Kidney capillary endothelial cell (primary cell): ENCODE measurements at regions not wholly inside any gene's neighbourhood (a gene's known extent, or its start where the extent isn't known, plus 50 kb on each side); places are given as distances from the start of the nearest gene placed in this dataset.
"Not testable (repeated sequence)": the region's sequence is repeated elsewhere in the genome, so short reads cannot be mapped to it uniquely, and the experiment has no call there.

Experiments used
- DNase-seq: peaks from one replicate; pipeline ENCODE4 v3.0.0-alpha.2; 2018; ENCODE audit warnings: low spot score

DNA sequence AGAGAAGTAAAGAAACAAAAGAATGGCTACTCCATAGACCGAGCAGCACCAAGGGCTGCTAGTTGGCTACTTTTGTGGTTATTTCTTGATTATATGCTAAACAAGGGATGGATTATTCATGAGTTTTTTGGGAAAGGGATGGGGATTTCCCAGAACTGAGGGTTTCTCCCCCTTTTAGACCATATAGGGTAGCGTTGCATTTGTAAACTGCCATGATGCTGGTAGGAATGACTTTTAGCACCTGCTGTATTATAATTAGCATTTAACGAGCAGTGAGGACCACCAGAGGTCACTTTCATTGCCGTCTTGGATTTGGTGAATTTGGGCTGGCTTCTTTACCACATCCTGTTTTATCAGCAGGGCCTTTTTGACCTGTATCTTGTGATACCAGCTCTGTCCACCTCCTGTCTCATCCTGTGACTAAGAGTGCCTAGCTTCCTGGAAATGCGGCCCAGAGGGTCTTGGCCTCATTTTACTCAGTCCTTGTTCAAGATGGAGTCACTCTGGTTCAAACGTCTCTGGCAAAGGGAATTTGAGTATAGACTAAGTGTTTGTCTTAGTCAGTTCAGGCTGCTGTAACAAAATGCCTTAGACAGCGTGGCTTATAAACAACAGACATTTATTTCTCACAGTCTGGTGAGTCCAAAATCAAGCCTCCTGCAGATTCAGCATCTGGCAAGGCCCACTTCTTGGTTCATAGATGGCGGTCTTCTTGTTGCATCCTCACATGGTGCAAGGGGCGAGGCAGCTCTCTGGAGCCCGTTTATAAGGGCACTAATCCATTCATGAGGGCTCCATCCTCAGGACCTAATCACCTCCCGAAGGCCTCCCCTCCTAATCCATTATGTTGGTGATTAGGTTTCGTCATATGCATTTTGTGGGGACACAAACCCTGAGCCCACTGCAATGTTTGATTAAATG is 348.3 kb upstream of the SFSWAP start:
- no peak for DNase-seq

DNA sequence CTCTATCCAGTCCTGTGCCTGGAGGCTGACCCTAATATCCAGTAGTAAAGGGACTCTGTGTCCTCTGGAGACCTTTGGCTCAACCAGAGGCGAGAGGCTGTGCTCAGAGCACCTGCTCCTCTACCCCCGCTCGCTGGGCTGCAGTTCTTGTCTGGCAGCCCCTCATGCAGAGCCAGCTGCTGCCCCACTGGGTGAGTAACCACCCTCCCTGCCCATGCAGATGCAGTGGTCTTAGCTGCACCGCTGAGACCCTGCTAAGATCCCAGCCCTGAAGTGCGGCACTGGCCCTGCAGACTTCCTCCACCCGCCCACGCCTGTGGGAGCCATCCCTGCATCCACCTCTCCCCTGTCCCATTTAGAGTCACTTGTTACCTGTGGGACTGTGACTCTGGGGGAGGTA is 347.5 kb upstream of the SFSWAP start:
- no peak for DNase-seq

DNA sequence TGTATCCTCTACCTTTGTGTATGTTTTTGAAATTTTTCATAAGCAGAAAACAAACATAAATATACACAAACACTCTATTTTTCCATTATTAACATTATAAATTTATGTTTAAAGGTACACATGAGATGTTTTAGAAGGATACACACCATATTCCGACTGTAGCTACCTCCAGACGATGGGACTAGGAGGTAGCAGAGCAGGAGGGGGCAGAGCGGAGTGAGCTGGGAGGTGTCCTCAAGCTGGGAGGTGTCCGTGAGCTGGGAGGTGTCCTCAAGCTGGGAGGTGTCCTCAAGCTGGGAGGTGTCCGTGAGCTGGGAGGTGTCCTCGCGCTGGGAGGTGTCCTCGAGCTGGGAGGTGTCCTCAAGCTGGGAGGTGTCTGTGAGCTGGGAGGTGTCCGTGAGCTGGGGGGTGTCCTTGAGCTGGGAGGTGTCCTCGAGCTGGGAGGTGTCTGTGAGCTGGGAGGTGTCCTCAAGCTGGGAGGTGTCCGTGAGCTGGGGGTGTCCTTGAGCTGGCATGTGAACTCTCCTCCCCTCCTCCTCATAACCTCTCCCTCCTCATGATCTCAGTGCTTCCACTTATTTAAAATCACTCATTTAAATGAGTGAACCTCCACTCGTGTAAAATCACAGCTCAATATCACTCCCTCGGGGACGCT is 346.9 kb upstream of the SFSWAP start:
- no peak for DNase-seq

DNA sequence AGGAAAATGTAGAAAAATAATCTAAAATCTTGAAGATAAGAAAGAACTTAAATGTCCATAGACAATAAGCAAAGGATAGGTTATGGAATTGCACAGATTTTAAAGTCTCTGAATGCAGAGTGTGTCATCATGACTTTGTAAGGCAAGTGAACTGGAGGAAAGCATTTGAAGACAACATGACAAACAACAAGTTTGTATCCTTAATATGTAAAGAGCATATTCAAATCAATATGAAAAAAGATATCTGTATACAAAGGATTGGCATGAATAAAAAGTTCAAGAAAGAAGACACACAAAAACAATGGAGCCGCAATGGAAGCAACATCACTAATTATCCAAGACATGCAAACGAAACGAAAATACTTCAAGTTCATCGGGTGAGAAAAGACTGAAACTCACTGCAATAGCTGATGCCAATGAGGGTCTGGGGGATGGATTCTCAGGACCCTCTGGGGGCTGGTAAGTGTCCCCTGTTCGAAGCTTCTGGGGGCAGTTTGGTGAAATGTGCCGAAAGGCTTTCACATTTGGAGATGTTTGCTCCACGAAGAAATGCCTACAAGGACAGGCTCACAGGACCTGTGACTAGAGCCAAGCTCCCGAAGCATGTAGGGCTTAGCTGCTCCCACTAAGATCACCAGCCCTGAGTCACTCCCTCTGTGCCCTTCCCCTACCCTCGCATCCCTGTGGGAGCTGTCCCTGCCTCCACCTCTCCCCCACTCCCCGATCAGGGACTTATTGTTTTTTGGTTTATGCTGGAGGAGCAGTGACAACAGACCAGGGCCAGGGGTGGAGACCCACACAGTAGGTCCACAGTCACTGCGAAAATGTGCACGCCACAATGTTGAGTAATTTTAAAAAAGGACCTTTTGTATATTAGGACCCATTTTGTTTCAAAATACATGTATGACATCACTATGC is 345.7 kb upstream of the SFSWAP start:
- DNase-seq = no peak

DNA sequence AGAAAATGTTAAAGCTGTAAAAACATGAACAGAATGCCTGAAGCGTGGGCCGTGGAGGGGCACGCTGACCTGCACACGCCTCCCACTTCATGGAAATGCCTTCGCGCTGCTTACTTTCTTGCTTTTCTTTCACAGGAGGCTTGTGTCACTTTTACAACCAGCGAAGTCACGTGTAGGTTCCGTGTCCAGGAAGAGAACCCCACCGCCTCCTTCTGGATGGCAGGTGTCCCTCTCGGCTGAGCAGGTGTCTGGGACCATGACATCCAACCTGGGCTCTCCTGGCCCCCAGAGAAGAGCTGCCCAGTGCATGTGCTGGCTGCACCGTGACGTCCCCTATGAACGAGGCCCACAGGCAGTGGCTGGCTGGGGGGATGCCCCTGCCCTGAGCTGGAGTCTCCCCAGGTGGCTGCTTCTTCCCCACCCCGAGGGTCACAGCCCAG is 345.0 kb upstream of the SFSWAP start:
- no peak for DNase-seq

DNA sequence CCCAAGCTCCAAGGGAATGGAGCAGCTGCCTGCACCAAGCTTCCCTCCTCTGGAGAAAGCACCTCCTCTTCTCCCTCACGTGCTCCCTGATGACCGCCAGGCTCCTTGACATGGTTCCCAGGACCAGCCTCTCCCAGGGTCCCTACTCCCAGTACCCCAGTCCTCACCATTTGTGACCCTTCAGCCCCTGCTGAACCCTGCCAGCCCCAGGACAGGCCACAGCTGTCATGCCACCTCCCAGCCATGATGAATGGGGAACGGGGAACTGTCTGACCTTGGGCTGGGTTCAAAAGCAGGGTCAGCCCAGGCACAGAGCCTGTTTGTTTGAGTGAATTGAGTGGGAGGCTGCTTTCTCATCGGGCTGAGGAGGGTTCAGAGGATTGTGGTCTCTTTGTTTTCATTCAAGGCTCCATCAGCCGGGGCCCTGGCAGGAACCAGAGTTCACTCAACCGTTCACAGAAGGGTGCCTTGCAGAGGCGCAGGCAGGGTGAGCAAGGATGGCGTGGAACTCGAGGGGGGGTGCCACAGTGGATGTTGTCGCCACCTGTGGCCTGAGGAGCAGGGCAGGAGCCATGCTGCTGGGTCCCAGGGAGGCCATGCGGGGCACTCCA is 344.5 kb upstream of the SFSWAP start:
- no peak for DNase-seq

DNA sequence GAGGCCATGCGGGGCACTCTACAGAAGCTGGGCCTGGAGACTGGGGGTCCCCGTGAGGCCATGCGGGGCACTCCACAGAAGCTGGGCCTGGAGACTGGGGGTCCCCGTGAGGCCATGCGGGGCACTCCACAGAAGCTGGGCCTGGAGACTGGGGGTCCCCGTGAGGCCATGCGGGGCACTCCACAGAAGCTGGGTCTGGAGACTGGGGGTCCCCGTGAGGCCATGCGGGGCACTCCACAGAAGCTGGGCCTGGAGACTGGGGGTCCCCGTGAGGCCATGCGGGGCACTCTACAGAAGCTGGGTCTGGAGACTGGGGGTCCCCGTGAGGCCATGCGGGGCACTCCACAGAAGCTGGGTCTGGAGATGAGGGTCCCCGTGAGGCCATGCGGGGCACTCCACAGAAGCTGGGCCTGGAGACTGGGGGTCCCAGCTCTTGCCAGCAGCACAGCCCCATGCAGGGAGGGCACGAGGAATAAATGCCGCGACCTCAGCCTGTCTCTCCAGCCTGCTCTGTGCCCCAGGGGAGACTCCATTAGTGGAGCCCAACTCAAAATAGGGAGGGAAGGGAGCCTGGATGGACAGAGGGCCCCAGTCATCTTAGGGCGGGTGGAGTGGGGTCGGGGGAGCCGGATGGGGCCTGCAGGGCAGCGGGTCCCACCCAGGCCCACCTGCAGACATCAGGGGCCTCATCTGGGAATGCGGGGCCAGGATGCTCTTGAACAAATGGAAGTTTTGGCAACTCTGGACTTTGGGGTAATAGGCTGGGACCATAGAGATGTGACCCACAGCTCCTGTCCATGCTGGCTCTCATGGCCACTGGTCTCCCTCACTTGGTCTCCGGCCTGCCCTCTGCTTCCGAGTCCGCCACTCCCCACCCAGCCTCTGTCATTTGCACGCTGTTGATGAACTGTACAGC is 343.6 kb upstream of the SFSWAP start:
- not testable (repeated sequence) for DNase-seq

DNA sequence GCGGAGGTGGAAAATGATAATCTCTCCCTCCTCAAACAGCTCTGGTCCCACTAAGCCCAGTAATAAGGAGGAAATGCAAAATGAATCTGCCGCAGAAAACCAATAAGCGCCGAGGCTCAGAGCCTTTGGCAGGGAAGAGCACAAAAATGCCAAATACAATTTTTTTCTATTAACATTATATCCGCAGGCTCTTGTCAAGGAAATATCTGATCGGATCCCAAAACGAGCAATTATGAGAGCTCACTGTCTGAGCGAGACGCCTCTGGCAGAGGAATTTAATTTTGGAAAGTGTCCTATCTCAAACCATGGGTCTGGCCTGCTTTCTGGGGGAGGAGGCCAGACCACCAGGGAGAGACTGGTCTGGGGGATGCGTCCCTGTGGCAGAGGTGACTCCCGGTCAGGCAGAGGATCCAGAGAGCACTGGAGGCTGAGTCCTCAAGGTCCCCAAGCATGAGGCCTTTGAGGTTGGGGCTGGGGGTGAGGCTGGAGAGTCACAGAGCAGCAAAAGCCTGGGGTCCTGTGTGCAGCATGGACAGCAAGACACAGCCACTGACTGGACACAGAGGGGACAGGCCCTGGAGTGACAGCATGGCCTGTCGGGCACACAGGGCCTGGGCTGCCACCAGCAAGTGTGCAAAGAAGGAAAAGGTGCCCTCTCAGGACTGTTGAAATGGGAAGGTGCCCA is 342.8 kb upstream of the SFSWAP start:
- DNase-seq = no peak

DNA sequence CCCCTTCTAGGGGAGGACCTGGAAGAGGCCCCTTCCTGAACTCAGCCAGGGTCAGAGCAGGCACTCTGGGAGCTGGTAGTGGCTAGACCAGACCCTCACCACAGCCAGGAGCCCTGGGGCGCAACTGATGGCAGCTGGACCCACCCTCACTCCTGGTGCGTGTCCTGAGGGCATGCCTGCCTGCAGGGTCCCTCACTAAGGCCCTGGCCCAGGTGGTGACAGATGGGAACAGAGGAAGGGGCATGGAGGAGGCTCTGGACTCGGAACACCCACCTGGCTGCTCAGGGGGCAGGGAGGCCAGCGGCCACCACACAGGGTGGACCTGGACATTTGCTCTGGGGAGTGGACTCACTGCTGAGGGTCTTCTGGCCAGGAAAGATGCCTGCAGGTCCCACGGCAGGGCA is 342.2 kb upstream of the SFSWAP start:
- no peak for DNase-seq

DNA sequence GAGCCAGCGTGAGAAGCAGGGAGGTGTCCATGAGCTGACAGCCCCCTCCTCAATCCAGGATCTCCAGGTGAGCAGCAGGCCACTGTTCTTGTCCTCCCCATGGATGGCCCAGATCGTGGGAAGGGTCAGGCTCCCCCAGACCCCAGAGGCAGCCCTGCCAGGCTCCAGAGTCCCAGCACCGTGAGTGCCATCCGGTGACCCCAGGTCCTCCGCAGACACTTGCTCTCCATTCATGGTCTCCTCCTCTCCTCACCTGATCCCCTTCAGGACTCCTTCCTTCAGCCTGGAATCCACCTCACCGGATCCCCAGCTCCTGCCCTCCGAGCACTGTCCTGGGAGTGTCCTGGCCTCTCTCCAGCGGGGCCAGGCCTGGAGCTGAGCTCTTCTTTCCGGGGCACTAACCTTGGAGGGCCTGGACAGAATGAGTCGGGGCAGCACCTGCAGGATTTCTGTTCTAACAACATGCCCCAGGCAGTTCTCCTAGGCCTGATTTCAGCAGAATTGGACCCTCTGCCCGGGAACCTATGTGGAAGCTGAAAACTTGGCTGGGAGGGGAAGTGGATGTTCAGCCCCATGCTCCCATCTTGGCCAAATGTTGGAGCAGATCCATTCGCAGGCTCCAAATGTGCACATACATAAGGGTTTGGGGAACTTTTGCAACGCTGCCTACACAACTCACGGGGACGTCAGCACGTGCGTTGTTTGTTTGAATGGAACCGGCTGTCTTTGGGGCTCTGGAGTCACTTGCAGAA is 341.6 kb upstream of the SFSWAP start:
- DNase-seq = no peak

DNA sequence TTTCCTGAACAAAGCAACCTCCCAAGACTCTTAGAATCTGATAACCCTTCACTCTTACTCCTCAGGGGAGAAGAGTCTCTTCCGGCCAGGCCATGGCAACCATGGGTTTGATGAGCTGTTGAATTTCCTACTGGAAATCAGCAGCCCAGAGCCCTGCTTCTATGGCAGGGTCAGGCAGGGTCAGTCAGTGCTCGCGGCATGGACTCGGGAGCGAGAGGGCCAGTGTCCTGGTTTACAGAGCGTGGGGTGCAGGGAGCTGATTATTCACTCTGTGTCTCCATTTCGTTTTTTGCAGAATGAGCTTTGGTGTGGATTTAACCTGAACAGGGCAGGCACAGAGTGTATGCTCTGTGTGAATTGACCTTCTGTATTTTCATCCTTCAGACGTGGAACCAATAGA is 340.6 kb upstream of the SFSWAP start:
- no peak for DNase-seq

DNA sequence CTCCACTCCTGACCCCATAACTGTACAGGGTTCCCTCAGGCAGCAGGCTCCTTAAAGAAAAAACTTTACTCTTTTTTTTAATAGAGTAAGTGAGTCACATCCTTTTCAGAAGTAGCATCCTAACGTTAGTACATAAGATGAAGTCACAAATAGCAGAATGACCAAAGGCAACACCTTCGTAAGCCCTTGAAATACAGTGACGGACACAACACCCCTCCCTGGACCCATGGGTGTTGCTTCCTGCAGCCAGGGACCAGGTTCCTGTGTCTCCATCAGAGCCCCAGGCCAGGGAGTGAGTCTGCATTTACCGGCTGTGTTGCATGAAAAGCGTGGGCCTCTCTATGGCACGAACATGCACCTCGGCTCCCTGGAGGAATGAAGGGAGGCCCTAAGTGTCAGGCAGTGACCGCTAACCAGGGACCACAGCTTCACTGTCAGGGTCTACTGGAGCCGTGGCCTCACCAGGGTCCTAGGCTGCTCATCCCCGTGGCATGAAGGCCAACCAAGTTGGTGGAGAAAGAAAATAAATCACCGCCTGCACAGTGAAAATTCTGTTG is 340.0 kb upstream of the SFSWAP start:
- DNase-seq = peak; percentile 16

DNA sequence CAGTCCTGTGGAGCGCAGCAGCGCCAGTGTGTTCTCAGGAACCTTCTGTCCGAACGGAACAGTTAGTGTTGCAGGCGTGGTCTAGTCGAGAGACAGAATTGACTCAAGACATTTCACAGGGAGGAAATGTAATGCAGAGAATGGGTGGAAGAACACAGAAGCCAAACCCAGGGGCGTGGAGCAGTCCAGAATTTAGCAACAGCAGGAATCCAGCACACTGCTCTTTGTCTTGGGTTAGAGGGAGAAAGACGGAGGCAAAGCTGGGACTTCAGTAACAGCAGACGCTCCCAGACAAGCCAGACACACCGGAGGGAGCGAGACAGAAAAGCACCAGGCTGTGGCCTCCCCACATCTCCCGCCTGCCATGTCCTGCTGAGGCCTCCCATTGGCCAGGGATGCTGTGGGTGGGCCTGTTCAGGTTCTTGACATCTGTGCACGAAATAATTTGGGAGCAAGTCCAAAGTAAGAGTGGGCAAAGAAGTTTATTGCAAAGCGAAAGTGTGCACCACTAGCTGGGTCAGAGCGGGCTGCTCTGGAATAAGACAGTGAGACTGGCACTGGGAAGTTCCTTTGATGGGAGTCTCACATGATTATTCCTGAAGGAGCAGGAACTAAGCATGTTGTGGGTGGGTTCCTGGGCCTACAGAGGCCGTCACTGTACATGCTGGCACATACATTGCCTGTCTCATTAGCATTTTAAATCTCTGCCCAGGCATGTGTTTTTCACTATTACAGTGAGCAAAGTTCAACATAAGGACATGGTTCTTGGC is 339.3 kb upstream of the SFSWAP start:
- no peak for DNase-seq

DNA sequence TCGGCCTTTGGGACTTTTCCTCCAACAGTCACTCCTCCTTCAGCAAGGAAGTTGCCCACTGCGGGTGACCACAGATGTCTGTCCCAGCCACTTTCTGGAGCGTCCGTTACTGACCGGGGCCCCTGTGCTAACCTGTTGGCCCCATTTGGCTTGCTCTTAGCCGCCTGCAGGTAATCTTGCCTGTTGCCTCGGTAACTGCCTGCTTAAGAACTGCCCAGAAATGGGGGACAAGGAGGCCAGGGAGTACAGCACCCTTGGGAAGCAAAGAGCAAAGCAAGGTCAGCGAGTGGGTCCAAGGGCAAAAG is 338.8 kb upstream of the SFSWAP start:
- DNase-seq = no peak

DNA sequence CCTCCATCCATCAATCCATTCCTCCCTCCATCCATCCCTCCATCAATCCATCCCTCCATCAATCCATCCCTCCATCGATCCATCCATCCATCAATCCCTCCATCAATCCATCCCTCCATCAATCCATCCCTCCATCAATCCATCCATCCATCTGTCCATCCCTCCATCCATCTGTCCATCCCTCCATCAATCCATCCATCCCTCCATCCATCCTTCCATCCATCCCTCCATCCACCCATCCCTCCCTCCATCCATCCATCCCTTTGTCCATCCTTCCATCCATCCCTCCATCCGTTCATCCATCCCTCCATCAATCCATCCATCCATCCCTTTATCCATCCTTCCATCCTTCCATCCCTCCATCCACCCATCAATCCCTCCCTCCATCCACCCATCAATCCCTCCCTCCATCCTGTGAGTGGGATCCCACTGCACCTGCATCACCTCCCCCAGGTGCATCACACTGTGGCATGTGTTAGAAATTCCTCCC is 338.1 kb upstream of the SFSWAP start:
- DNase-seq = no peak

DNA sequence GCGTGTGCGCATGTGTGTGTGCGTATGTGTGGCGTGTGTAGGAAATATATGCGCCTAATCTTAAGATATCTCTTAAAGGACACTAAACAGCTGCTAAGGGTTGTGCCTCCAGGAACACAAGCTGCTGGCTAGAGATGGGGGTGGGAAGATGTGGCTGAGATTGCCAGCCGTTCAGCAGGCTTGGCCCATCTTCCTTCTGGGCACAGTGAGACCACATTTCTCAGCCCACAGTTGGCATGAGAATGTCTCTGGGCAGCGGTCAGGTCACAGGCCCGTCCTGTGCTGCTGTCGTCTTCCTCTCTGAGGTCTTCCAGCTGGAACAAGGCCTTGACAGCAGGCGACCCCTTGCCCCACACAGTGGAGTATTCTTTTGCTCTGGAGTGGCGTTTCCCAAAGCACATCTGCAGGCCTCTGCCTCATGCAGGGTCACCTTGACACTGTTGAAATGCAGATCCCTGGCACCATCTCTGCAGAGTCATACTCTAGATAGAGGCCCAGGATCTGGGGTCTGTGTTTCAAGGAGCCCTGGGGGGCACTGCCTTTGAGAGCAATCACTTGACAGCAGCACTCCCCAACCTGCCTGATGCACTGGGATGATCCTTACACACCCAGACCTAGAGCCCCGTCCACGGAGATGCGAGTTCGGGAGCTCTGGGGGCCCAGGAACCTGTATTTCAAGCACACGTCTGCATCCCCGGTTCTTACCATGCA is 335.5 kb upstream of the SFSWAP start:
- no peak for DNase-seq

DNA sequence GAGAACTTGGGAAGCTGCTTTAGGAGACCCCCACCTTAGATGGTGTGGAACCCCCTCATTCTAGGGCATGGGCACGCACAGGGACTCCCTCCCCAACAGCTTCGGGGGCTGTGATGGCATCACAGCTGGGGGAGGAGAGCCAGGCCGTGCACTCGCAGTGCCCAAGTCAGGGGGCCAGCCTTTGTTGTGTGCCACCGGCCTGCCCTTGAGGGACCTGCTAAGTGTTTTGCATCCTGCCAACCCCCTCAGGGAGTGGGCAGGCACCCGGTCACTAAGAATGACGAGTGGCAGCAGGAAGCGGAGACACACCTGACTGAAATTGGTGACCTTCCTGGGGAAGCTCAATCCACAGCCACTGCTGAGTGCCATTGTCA is 334.9 kb upstream of the SFSWAP start:
- DNase-seq = no peak
